Activated CD4-positive, alpha-beta T cell treated with anti-CD3 and anti-CD28 coated beads, Interleukin-2, amount 50 U/mL, for 16 hours (primary cell): ENCODE measurements at regions not wholly inside any gene's neighbourhood (a gene's known extent, or its start where the extent isn't known, plus 50 kb on each side); places are given as distances from the start of the nearest gene placed in this dataset.
"Not testable (repeated sequence)": the region's sequence is repeated elsewhere in the genome, so short reads cannot be mapped to it uniquely, and the experiment has no call there.

Source experiments
- DNase-seq: peaks from one replicate; pipeline ENCODE4 v3.0.0-alpha.2; 2020

DNA sequence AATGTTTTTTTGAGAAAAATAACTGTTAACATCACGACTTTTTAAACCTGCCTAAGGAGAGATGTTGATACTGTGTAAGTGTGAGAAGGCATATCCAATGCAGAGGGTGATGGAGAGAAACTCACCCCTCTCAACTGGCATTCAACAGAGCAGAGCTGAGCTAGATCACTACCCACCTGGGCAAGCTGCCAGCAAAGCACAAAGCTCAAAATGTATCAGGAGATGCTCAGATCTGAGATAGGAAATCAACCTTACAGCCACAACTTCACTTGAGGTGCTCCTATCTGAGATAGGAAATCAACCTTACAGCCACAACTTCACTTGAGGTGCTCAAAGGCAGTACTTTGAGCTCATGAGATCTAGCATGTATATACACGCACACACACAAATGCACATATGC, 151.5 kb upstream of the PDE1C start:
- DNase-seq: no peak

- no peak for DNase-seq
Observed at GRCh38 chr7:32221056-32221455, 150.8 kb upstream of the PDE1C start.

- DNase-seq: not testable (repeated sequence)
Observed at GRCh38 chr7:32219831-32220230, 149.6 kb upstream of the PDE1C start.

DNA sequence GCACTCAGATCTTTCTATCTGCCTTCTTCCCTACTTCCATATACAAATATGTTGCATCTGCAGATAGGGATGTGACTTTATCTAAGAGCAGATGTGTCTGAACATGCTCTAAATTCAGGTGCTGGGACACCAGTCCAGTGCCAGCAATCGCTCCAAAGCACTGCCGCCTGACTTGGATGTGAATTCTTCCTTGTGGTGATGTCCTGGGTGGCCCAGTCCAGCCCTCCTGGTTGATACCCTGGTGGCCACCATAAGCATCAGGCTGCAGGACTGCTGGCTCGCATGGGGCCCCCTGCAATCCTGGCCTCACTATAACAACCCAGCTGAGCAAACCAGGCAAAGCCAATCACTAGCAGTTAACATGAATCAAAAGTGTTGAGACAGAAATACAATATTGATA, 149.2 kb upstream of the PDE1C start:
- DNase-seq: no peak

DNA sequence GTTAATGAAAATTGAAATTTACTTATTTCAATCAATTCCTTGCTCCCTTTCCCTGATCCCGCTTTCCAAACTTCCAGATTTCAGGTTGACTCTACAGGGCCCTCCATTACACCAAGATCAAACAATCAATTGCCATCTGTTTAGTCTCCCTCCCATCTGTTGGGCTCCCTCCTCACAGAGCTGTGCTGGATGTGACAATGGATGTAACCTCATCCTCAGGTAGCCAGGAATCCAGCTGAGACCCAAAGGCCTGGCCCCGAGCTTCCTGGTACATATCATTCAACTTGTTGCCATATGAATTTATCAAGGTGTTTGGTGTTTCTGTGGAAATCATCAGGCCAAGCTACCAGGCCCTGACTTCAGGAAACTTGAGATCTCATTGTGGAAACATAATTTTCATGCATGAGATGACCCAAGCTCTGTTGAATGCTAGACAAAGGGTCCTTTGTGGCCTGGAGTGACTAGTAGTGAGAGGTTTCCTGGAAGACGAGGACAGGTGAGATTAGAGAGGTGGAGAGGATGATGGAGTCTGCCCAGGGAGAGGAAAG, 148.6 kb upstream of the PDE1C start:
- no peak for DNase-seq

GRCh38 chr7:32218154-32218467, 147.9 kb upstream of the PDE1C start:
- no peak for DNase-seq

DNA sequence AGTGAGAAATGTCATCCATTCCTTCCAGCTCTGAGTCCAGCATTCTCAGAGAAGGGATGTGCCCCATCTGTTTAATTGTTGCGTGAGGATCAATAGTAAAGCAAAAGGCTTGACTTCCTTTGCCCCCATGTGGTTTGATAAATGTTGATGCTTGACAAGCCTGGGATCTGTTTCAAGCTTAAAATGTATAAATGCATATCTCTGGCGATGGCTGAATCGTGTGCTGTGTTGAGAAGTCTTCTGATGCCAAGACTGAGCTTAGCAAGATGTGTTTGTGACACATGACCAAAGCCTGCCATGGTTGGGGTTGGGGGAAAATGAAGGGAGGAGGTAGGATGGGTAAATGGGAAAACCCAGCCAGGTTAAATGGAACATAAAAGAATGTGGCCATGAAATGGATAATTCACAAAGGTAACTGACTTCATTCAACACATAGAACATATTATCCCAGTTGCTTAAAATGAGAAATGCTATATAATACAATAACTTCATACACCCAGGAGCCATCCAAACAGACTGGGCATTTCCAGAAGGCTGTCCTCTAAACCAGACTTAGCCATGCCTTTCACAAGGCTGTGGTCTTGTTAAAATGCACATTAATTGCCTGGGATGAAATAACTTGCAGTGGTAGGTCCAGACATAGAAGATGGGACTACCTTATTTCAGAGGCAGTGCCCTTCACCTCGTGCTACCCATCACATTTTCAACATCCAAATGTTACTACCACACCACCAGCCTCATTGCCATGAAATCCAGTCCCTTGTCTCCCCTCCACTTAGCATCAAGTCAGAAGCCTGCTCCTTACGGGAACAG, 147.3 kb upstream of the PDE1C start:
- no peak for DNase-seq

- no peak for DNase-seq
Observed at GRCh38 chr7:32216759-32217158, 146.6 kb upstream of the PDE1C start.

DNA sequence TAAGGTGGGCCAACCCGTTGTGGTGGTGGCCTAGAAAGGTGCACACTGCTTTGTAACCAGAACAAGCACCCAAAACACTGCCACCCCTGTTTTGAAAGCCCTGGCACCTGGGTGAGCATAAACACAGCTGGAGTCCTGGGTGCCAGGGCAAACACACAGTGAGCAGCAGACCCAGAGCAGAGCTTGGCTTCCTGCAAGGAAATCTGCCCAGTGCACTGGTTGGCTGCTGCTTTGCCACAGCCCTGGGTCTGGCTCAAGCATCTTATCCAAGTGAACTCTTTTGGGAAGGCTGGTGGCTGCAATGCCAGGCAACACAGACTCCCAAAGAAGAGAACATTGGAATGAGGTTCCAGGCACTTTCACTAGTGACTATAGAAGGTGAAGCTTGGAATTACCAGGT, 145.5 kb upstream of the PDE1C start:
- no peak for DNase-seq

DNA sequence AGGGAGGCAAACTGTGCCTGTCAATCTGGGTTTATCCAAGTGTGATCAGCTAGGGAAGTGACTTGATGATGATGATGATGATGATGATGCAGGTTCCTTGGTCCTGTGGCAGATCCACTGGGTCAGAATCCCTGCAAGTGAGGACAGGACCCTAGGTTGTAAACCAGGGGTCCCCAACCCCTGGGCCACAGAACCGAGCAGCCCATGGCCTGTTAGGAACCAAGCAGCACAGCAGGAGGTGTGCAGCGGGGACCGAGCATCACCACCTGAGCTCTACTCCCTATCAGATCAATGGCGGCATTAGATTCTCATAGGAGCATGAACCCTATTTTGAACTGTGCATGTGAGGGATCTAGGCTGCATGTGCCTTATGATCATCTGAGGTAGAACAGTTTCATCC, 144.7 kb upstream of the PDE1C start:
- no peak for DNase-seq

GRCh38 chr7:32212321-32212720, 142.1 kb upstream of the PDE1C start:
- no peak for DNase-seq

DNA sequence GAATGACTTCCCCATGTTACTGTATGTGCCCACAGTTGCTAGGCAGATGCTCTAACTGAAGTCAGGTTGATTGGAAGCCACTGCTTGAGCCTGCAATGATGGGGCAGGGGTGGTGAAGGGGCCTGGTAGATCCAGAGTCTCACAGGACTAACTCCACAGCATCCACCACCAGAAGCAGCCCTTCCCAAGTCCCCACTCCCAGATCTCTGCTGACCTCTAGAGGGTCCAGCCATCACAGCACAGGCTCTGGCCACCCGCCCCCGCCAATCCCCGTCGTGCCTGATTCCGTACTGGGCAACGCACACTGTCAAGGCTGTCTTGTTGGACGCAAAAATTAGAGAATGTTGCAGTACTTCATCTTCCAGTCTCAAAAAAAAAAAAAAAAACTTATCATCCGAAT, 136.8 kb upstream of the PDE1C start:
- no peak for DNase-seq

GRCh38 chr7:32206488-32206887, 136.3 kb upstream of the PDE1C start:
- DNase-seq: no peak

- DNase-seq: not testable (repeated sequence)
Observed at GRCh38 chr7:32205298-32205824, 135.2 kb upstream of the PDE1C start.

GRCh38 chr7:32204361-32205018, 134.3 kb upstream of the PDE1C start:
- peak; percentile 13 for DNase-seq

GRCh38 chr7:32200646-32201045, 130.4 kb upstream of the PDE1C start:
- no peak for DNase-seq

- DNase-seq: no peak
Observed at GRCh38 chr7:32194537-32194936, 124.3 kb upstream of the PDE1C start.

GRCh38 chr7:32191305-32191704, 121.1 kb upstream of the PDE1C start:
- no peak for DNase-seq

- DNase-seq: no peak
Observed at GRCh38 chr7:32179567-32179966, 109.4 kb upstream of the PDE1C start.

DNA sequence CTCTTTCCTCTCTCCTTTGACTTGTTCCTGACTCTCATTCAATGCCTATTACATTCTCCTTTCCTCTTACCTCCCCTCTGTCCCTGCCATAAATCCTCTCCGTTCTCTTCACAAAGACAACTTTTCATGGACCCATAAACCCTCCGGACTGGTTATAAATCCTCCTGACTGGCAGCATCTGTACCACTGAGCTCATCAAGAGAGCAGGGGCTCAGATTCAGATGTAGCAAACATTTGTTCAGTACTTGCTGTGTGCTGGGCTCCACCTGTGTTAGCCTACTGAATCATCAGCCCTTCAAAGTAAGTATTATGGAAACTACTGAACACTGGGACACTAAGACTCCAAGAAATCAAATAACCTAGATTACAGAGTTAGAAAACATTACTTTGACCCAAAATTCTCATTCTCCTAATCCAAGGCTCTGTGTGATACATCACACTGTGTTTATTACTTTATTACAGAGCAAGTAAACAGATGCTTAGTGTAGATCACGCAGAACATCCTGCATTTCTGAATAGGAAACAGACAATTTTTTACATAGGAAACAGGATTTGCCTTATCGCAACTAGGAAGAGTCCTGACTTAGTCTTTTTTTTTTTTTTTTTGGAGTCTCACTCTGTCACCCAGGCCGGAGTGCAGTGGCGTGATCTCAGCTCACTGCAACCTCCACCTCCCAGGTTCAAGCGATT, 108.6 kb upstream of the PDE1C start:
- DNase-seq: no peak

GRCh38 chr7:32177232-32177631, 107.0 kb upstream of the PDE1C start:
- DNase-seq: no peak

- DNase-seq: no peak
Observed at GRCh38 chr7:32175099-32175498, 104.9 kb upstream of the PDE1C start.

DNA sequence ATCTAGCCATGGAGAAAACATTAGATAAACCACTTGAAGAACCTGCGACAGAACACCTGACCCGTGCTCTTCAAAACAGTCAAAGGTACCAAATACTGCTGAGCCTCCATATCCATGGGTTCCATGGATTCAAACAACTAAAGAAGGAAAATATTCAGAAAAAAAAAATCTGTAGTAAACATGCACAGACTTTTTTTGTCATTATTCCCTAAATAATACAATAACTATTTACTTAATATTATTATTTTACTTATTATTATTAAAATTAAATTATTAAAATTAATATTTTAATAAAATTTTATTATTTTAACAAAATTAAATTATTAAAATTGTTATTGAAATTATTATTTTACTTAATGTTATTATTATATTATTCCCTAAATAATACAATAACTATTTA, 101.0 kb upstream of the PDE1C start:
- no peak for DNase-seq

- no peak for DNase-seq
Observed at GRCh38 chr7:32170838-32171237, 100.6 kb upstream of the PDE1C start.
